ENCODE measurements at regions not wholly inside any gene's neighbourhood (a gene's known extent, or its start where the extent isn't known, plus 50 kb on each side); places are given as distances from the start of the nearest gene placed in this dataset.

DNA sequence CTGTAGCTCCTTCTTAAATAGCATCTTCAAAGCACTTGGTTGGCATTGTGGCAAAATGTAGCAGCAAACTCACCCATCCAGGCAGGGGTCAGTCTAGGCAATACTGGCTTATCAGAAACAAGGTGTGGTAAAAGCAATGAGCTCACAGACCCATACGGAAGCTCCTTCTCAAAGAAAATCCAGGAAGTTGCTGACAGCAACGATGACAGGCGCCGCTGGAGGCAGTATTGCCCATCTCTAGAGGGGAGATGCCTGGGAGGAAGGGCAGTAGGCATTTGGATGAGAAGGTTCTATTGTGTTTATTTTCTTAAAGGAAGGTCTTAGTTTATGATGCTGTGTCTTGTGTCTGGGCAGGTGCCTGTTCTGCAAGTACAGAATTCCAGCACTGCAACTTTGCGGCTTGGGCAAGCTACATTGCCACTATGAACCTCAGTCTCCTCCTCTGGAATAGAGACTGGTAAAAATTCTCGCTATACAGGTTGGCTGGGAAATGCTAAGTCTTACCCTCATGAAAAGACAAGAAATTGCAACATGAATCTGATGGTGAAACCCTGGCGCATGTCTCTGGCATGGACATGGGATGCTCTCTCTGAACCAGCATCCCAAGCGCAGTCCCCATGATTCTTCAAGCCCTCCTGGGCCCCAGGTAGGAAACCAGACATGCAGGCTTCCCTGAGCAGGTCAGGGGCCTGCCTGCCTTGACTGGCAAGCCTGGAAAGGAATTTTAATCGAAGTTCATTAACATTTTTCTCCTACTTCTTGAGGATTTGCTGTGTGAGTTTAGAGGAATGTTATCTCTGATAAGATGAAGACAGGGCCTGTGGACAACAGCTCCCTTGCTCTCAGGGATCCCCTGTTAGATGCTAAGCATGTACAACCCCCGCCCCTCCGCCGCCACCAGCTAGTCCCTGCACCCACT is 156.0 kb downstream of the TFCP2L1 start:
- TF ChIP-seq ZNF274 (IDR thresholded peaks at IDR 0.05; ENCODE audit: low read depth, low read length) (no peak), YY1 (IDR thresholded peaks at IDR 0.05; ENCODE audit: insufficient read depth, insufficient read length) (no peak)
